SJSA1 (cell line): ENCODE measurements at regions not wholly inside any gene's neighbourhood (a gene's known extent, or its start where the extent isn't known, plus 50 kb on each side); places are given as distances from the start of the nearest gene placed in this dataset.

Source experiments
- DNase-seq, 2 experiments: peaks; one replicate each; pipeline ENCODE4 v3.0.0-alpha.2; 2015 to 2020; ENCODE audit warnings: low spot score in 2 of 2, low read depth in 1 of 2
- H3K27ac ChIP-seq: fragments of 250-450 bp; sonication (Bioruptor Pico); 2 replicates; pipeline ENCODE4 v1.5.1; 2020; ENCODE audit warnings: mild to moderate bottlenecking, moderate library complexity
- H3K27me3 ChIP-seq: fragments of 250-450 bp; sonication (Bioruptor Pico); replicated peaks from 2 replicates; pipeline ENCODE4 v1.5.1; 2020; ENCODE audit warnings: mild to moderate bottlenecking, moderate library complexity
- H3K36me3 ChIP-seq: fragments of 250-450 bp; sonication (Bioruptor Pico); 2 replicates; pipeline ENCODE4 v1.5.1; 2020; ENCODE audit warnings: mild to moderate bottlenecking
- H3K4me1 ChIP-seq: fragments of 250-450 bp; sonication (Bioruptor Pico); replicated peaks from 2 replicates; pipeline ENCODE4 v1.6.1; 2021; ENCODE audit warnings: mild to moderate bottlenecking
- H3K4me3 ChIP-seq: fragments of 250-450 bp; sonication (Bioruptor Pico); 2 replicates; pipeline ENCODE4 v1.5.1; 2020; ENCODE audit warnings: mild to moderate bottlenecking
- H3K9me3 ChIP-seq: fragments of 250-450 bp; sonication (Bioruptor Pico); replicated peaks from 2 replicates; pipeline ENCODE4 v1.5.1; 2020; ENCODE audit warnings: mild to moderate bottlenecking

DNA sequence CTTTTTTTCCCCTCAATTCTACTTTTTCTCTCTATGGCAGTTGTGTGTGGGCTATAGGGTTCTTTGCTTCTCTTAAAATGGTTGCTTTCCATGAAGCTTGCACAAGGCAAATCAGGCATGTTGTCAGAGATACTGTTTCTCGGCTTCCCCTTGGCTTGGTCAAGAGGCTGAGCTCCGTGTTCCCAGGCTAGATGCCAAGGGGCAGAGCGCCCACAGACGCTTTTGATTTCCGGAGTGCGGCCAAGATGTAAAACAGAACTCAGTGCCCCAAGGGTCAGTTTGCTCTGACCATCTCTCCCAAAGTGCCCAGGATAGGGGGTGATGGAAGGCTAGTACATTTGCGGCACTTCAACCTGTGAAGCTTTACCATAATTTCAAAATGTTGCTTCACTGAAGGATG lies 64.2 kb upstream of the DIPK2B start:
- Histone ChIP-seq H3K27ac (no peak overlapping the region), H3K4me1 (no peaks in the 10 kb centered on the region), H3K27me3 (no peaks in the 10 kb centered on the region), H3K4me3 (no peak overlapping the region), H3K36me3 (no peaks in the 10 kb centered on the region), H3K9me3 (no peaks in the 10 kb centered on the region)
- DNase-seq: no peak

DNA sequence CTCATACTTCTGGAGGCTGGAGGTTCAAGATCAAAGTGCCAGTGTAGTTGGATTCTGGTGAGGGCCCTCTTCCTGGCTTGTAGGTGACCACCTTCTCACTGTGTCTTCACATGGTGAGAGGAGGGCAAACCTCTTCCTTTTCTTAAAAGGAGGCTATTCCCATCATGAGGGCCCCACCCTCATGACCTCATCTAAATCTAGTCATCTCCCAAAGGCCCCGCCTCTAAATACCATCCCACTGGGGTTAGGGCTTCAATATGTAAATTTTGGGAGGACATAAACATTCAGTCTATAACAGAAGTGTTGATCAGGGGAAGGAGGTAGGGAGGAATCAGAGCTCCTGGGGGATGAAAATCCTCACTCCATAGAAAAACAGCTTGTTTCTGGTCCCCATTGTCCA lies 60.8 kb upstream of the DIPK2B start:
- Histone ChIP-seq H3K9me3 (no peaks in the 10 kb centered on the region), H3K4me3 (no peak overlapping the region), H3K36me3 (no peaks in the 10 kb centered on the region), H3K27ac (no peak overlapping the region), H3K4me1 (no peaks in the 10 kb centered on the region), H3K27me3 (no peaks in the 10 kb centered on the region)
- DNase-seq: no peak

DNA sequence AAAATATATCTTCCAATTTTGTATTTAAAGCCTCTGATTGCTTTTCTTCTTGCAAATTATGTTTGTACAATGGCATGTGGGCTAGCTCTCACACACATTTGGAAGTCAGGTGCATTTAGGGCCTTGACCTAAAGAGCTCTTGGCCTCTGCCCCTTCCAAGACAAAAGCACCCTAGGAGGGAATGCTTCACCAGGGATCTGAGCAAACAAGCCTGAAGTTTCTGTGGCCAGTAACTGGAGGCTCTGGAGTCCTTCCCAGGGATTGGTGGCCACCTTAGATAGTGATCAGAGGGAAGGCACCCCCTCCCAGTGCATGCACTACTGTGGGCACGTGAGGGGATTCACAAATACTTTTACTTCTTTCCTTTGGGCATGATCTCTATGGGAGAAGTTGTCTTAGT lies 60.3 kb upstream of the DIPK2B start:
- no peaks in the 10 kb centered on the region for H3K36me3 ChIP-seq
- no peaks in the 10 kb centered on the region for H3K27me3 ChIP-seq
- no peak overlapping the region for H3K4me3 ChIP-seq
- no peaks in the 10 kb centered on the region for H3K9me3 ChIP-seq
- H3K4me1 ChIP-seq: no peaks in the 10 kb centered on the region
- DNase-seq: no peak
- no peak overlapping the region for H3K27ac ChIP-seq

DNA sequence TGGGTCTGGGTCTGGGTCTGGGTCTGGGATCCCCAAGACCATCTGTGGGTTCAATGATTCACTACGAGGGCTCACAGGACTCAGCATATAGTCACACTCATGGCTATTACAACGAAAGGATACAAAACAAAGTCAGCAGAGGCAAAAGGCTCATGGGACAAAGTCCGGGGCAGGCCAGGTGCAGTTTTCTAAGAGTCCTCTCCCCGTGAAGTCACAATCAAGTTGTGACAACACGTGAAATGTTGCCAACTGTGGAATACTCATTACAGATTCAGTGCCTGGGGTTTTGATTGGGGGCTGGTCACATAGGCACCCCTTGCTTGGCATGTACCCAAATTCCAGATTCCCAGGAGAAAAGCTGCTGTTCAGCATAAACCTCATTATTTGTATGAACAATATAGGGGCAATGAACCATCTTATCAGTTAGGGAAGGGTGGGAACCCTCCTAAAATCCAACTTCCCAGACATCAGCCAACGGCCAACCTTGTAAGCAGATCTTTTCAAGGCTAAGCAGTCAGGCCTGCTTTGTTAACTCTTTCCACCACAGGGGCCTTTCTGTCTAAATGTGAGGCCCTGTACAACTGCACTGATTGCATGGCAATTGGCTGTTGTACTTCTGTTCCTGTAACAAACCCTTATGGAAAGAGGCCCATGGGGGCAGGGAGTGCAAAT lies 58.2 kb upstream of the DIPK2B start:
- Histone ChIP-seq H3K9me3 (no peaks in the 10 kb centered on the region), H3K36me3 (no peaks in the 10 kb centered on the region), H3K27ac (no peak overlapping the region), H3K4me3 (no peak overlapping the region), H3K4me1 (no peaks in the 10 kb centered on the region), H3K27me3 (no peaks in the 10 kb centered on the region)
- no peak for DNase-seq
